Stomach (tissue), 8 donors: ENCODE measurements at regions not wholly inside any gene's neighbourhood (a gene's known extent, or its start where the extent isn't known, plus 50 kb on each side); places are given as distances from the start of the nearest gene placed in this dataset.
"Not testable (repeated sequence)": the region's sequence is repeated elsewhere in the genome, so short reads cannot be mapped to it uniquely, and the experiment has no call there.

Experiments used
- DNase-seq, 2 donors: peaks; one replicate each; pipeline versions ENCODE4 v3.0.0 to v3.0.0-alpha.2; 2013 to 2019
- H3K27ac ChIP-seq, 5 donors: fragments of 200-600 bp in 4 of 5; sonication (generic) in 4 of 5; one replicate each; pipeline ENCODE4 v1.5.1; 2013 to 2019; ENCODE audit warnings: mild to moderate bottlenecking in 1 of 5, moderate library complexity in 1 of 5
- H3K27me3 ChIP-seq, 3 donors: fragments of 200-600 bp; sonication (generic); one replicate each; pipeline ENCODE4 v1.5.1; 2017 to 2019; ENCODE audit warnings: mixed run types in 1 of 3
- H3K36me3 ChIP-seq, 4 donors: fragments of 200-600 bp; sonication (generic); 1 replicate in 3 of 4; 2 replicates in 1 of 4; pipeline ENCODE4 v1.5.1; 2016 to 2019
- H3K4me1 ChIP-seq, 4 donors: fragments of 200-600 bp; sonication (generic); one replicate each; pipeline ENCODE4 v1.5.1; 2016 to 2019
- H3K4me3 ChIP-seq, 4 donors: fragments of 200-600 bp; sonication (generic) in 3 of 4; one replicate each; pipeline ENCODE4 v1.5.1; 2016 to 2019; ENCODE audit warnings: mild to moderate bottlenecking in 1 of 4
- H3K9me3 ChIP-seq, 4 donors: fragments of 200-600 bp; sonication (generic); one replicate each; pipeline ENCODE4 v1.5.1; 2016 to 2019
- EP300 ChIP-seq: sonication (generic); formaldehyde crosslinking; IDR thresholded peaks from one replicate; pipeline ENCODE4 v1.6.1; 2017; ENCODE audit warnings: antibody characterized with exemption
- POLR2A ChIP-seq, 4 donors: fragments of 450-650 bp; IDR thresholded peaks; one replicate each; pipeline ENCODE4 v1.6.1; 2016; ENCODE audit warnings: antibody characterized with exemption in 4 of 4, control low read depth in 2 of 4, mild to moderate bottlenecking in 1 of 4, moderate library complexity in 1 of 4
- POLR2AphosphoS5 ChIP-seq, 3 donors: sonication (generic); formaldehyde crosslinking; IDR thresholded peaks; one replicate each; pipeline ENCODE4 v1.6.1; 2016; ENCODE audit warnings: antibody characterized with exemption in 3 of 3
- WGBS, 5 donors: extraction: QIAGEN DNeasy Blood & Tissue Kit in 3 of 5; methylation state at CpG; one replicate each; pipeline versions ENCODE4 v1.1.5 to v1.1.7; 2013 to 2018; 5-methylcytosine and 5-hydroxymethylcytosine counted together
- intact Hi-C: fragments of 100-400 bp; cut with DNase I; formaldehyde crosslinking; loops from one replicate; pipeline ENCODE4 v1.15.1; 2023; ENCODE audit warnings: low total_unique reads
- TF ChIP-seq, protein P1 (sequence below), 7 experiments: fragments of 450-650 bp in 4 of 7; fragments of 200-600 bp in 3 of 7; sonication (generic) in 3 of 7; IDR thresholded peaks; one replicate each; pipeline ENCODE4 v1.5.1; 2016 to 2019; ENCODE audit warnings: antibody characterized with exemption in 7 of 7, control low read depth in 2 of 7, mild to moderate bottlenecking in 1 of 7
- donor health status: healthy with polysubstance abuse.
- donor health status: Bipolar disorder and iron deficiency.
- donor health status: healthy.

DNA sequence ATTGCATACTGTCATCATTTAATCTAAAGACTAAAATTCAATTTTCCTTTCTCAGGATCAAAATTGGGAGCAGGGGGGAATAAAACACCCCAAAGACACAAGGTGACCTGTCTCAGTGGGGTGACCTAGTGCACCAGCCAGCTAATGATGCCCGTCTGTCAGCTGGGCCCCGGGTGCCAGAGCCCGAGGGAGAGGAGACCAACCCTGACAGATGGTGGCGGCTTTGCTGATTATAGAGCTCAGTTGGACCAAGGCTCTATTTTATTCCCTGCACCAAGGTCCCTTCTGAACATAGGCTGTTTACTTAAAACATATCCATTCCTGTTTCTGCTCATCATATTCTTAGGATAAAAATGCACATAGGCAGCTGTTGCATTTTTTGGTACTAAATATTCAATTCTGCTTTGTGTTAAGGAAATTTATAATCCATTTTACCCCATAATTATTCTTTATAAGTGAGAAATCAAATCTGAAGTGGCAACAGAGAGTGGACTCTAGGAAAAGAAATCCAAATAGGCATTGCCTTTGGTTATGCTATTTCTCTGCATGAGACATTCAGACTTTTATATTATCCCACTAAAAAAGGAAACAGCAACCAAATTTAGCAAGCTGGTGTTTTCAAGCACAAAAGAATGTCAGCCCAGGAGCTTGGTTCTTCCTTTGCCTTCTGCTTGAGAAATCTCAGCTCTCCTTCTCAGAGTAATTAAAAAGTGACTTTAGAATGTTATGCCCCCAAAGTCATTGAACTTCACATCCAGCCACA lies 96.8 kb upstream of the IFNG-AS1 start:
- no peak for DNase-seq
- TF ChIP-seq EP300 (no peak), POLR2AphosphoS5 (IDR thresholded peaks at IDR 0.05) (no peak), POLR2A (IDR thresholded peaks at IDR 0.05) (no peak)
- TF ChIP-seq, protein P1, sequence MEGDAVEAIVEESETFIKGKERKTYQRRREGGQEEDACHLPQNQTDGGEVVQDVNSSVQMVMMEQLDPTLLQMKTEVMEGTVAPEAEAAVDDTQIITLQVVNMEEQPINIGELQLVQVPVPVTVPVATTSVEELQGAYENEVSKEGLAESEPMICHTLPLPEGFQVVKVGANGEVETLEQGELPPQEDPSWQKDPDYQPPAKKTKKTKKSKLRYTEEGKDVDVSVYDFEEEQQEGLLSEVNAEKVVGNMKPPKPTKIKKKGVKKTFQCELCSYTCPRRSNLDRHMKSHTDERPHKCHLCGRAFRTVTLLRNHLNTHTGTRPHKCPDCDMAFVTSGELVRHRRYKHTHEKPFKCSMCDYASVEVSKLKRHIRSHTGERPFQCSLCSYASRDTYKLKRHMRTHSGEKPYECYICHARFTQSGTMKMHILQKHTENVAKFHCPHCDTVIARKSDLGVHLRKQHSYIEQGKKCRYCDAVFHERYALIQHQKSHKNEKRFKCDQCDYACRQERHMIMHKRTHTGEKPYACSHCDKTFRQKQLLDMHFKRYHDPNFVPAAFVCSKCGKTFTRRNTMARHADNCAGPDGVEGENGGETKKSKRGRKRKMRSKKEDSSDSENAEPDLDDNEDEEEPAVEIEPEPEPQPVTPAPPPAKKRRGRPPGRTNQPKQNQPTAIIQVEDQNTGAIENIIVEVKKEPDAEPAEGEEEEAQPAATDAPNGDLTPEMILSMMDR (IDR thresholded peaks at IDR 0.05): no peak
- no peak overlapping the region for H3K27ac ChIP-seq

DNA sequence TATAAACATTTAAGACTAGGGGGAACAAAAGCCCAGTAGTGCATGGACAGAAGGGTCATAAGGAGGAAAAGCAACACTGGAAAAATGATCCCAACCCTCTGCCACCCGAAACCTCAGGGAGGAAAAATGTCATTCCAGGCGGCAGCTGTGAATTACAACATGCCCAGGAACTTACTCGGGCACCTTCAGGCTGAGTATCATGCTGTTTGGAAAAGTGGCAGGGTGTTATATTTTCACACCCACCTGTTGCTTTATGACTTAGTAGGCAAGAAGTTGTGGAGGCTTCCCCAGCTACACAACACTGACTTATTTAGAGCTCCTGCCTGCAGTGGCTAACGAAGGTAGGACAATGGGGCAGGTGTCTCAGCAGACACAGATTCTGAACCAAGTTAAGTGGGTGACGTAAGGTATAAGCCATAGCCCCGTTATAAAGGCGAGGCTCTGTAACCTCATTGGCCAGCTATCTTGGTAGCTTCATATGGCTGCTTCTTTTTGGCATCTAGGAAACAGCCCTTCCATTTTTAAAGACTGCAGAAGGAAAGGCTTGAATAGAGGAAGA lies 96.1 kb upstream of the IFNG-AS1 start:
- no peak for DNase-seq
- no peaks in the 10 kb centered on the region for H3K27me3 ChIP-seq
- H3K9me3 ChIP-seq: no peaks in the 10 kb centered on the region
- H3K27ac ChIP-seq: no peak overlapping the region
- H3K36me3 ChIP-seq: no peaks in the 10 kb centered on the region
- H3K4me1 ChIP-seq: no peaks in the 10 kb centered on the region
- WGBS, 5 donors: 73 to 86% (median 79%) methylated on average over 7 of the region's 7 CpGs
- no peak overlapping the region for H3K4me3 ChIP-seq
- intact Hi-C loops: no loop called here
- TF ChIP-seq, protein P1 (IDR thresholded peaks at IDR 0.05): no peak
- TF ChIP-seq EP300 (no peak), POLR2AphosphoS5 (IDR thresholded peaks at IDR 0.05) (no peak), POLR2A (IDR thresholded peaks at IDR 0.05) (no peak)

More for the DNA sequence above, 96.8 kb upstream of the IFNG-AS1 start:
- Histone ChIP-seq H3K27me3 (no peaks in the 10 kb centered on the region), H3K4me3 (no peak overlapping the region), H3K4me1 (no peaks in the 10 kb centered on the region), H3K9me3 (no peaks in the 10 kb centered on the region), H3K36me3 (no peaks in the 10 kb centered on the region)
- intact Hi-C loops: no loop called here
- 74 to 84% (median 76%) methylated on average over 4 of the region's 4 CpGs for WGBS, 5 donors

- H3K4me1 ChIP-seq, H3K27me3 ChIP-seq, H3K27ac ChIP-seq, H3K9me3 ChIP-seq, DNase-seq, H3K4me3 ChIP-seq, H3K36me3 ChIP-seq, intact Hi-C loops: not testable (repeated sequence)
- 77 to 84% (median 80%) methylated on average over 10 to 13 of the region's 13 CpGs for WGBS, 5 donors
Observed at GRCh38 chr12:67900418-67900817, 88.8 kb upstream of the IFNG-AS1 start.

DNA sequence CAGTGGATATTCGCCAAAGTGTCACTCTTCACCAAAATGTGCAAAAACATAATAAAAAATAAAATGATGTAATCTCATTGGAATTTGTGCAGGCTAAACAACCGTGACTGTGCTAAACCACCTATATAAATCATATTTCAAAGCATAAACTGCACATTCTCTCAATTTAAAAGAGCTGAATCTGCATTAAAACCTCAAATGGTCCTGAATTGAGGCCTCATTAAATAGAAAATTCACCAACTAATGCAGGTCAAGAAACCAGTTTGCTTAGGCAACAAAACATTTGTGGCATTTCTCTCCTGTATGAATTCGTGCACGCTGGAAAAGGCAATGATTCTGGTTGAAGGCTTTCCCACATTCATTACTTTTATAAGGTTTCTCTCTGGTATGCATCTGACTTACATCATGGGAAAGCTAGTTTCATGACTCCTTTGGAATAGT lies 80.1 kb upstream of the IFNG-AS1 start:
- peaks cover 0 to 13% (median 9%) of the 10 kb centered on the region in 4 donors for H3K4me1 ChIP-seq
- no peaks in the 10 kb centered on the region for H3K9me3 ChIP-seq
- TF ChIP-seq EP300: no peak
- TF ChIP-seq POLR2AphosphoS5 (IDR thresholded peaks at IDR 0.05): no peak
- no peak for TF ChIP-seq POLR2A (IDR thresholded peaks at IDR 0.05)
- TF ChIP-seq, protein P1 (IDR thresholded peaks at IDR 0.05): no peak
- H3K27me3 ChIP-seq: no peaks in the 10 kb centered on the region
- H3K36me3 ChIP-seq: no peaks in the 10 kb centered on the region
- no peak overlapping the region for H3K4me3 ChIP-seq
- no peak overlapping the region for H3K27ac ChIP-seq
- intact Hi-C loops: no loop called here
- DNase-seq: no peak
- 72 to 92% (median 85%) methylated on average over 4 of the region's 4 CpGs for WGBS, 5 donors

DNA sequence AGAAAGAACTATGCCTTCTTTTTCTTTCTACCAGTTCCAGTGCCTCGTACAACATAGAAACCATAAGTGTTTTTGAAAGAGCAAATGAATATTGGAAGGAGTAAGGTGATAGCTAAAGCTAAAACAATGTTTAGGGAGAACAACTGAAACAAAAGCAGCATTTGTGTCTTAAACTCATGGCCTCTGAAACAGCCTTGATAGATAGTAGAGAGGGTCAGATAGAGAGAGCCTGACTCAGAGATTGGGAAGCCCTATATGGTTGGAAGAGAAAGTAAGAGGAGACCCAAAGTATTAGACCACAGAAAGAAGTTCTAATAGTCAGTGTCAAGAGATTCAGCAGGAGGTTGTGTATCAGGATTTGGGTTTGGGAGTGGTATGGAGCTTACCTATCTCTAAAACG lies 79.6 kb upstream of the IFNG-AS1 start:
- Histone ChIP-seq H3K36me3 (no peaks in the 10 kb centered on the region), H3K4me3 (no peak overlapping the region), H3K27me3 (no peaks in the 10 kb centered on the region), H3K27ac (no peak overlapping the region), H3K4me1 (peaks cover 0 to 13% (median 9%) of the 10 kb centered on the region in 4 donors), H3K9me3 (no peaks in the 10 kb centered on the region)
- 72 to 85% (median 81%) methylated on average over 2 of the region's 2 CpGs for WGBS, 5 donors
- DNase-seq: no peak
- intact Hi-C loops: no loop called here
- TF ChIP-seq POLR2AphosphoS5 (IDR thresholded peaks at IDR 0.05) (no peak), EP300 (no peak), POLR2A (IDR thresholded peaks at IDR 0.05) (no peak)
- TF ChIP-seq, protein P1 (IDR thresholded peaks at IDR 0.05): no peak
